Hepatocyte (in vitro differentiated cells): ENCODE measurements at regions not wholly inside any gene's neighbourhood (a gene's known extent, or its start where the extent isn't known, plus 50 kb on each side); places are given as distances from the start of the nearest gene placed in this dataset.
"Not testable (repeated sequence)": the region's sequence is repeated elsewhere in the genome, so short reads cannot be mapped to it uniquely, and the experiment has no call there.

ENCODE experiments used
- DNase-seq: peaks from one replicate; pipeline ENCODE4 v3.0.0-alpha.2; 2016; ENCODE audit warnings: low spot score
- H2AFZ ChIP-seq: fragments of 200-600 bp; sonication (generic); 2 replicates; pipeline ENCODE4 v1.6.0; 2016; ENCODE audit warnings: antibody characterized with exemption, mild to moderate bottlenecking
- H3K27ac ChIP-seq: fragments of 200-600 bp; sonication (generic); 2 replicates; pipeline ENCODE4 v1.5.1; 2016; ENCODE audit warnings: mild to moderate bottlenecking
- H3K27me3 ChIP-seq: fragments of 200-600 bp; sonication (generic); 2 replicates; pipeline ENCODE4 v1.6.1; 2016
- H3K36me3 ChIP-seq: fragments of 200-600 bp; sonication (generic); replicated peaks from 2 replicates; pipeline ENCODE4 v1.5.1; 2016; ENCODE audit warnings: low read depth; ENCODE audit not compliant: insufficient read depth
- H3K4me1 ChIP-seq: fragments of 200-600 bp; sonication (generic); 2 replicates; pipeline ENCODE4 v1.5.1; 2016; ENCODE audit warnings: mild to moderate bottlenecking, moderate library complexity; ENCODE audit not compliant: insufficient read depth
- H3K4me2 ChIP-seq: fragments of 200-600 bp; sonication (generic); 2 replicates; pipeline ENCODE4 v1.6.0; 2016
- H3K4me3 ChIP-seq: fragments of 200-600 bp; sonication (generic); 2 replicates; pipeline ENCODE4 v1.5.1; 2016; ENCODE audit warnings: mild to moderate bottlenecking
- H3K79me2 ChIP-seq: fragments of 200-600 bp; sonication (generic); 2 replicates; pipeline ENCODE4 v1.6.0; 2017; ENCODE audit warnings: mild to moderate bottlenecking
- H3K9me2 ChIP-seq: fragments of 200-600 bp; sonication (generic); replicated peaks from 2 replicates; pipeline ENCODE4 v1.6.0; 2017; ENCODE audit warnings: mild to moderate bottlenecking; ENCODE audit not compliant: insufficient read depth
- H3K9me3 ChIP-seq: fragments of 200-600 bp; sonication (generic); 2 replicates; pipeline ENCODE4 v1.5.1; 2016; ENCODE audit warnings: low read depth, mild to moderate bottlenecking
- H4K20me1 ChIP-seq: fragments of 200-600 bp; sonication (generic); 2 replicates; pipeline ENCODE4 v1.6.0; 2016; ENCODE audit warnings: mild to moderate bottlenecking; ENCODE audit not compliant: insufficient read depth, poor library complexity, severe bottlenecking
- EZH2 ChIP-seq: fragments of 200-600 bp; sonication (generic); IDR thresholded peaks from 2 replicates; pipeline ENCODE4 v1.6.1; 2016; ENCODE audit warnings: antibody characterized with exemption, mild to moderate bottlenecking, borderline replicate concordance
- EZH2phosphoT487 ChIP-seq: fragments of 200-600 bp; sonication (generic); IDR thresholded peaks from one replicate; pipeline ENCODE4 v1.6.1; 2018; ENCODE audit warnings: antibody characterized with exemption, mild to moderate bottlenecking, low read depth, moderate library complexity; ENCODE audit not compliant: unreplicated experiment, severe bottlenecking
- WGBS: methylation state at CpG from one replicate; pipeline ENCODE4 v1.1.6; 2016; ENCODE audit warnings: low lambda C conversion rate; ENCODE audit errors: missing lambda C conversion rate; 5-methylcytosine and 5-hydroxymethylcytosine counted together
- TF ChIP-seq, protein P1 (sequence below): fragments of 200-600 bp; sonication (generic); IDR thresholded peaks from 2 replicates; pipeline ENCODE4 v1.5.1; 2016; ENCODE audit warnings: antibody characterized with exemption, mild to moderate bottlenecking; ENCODE audit not compliant: poor library complexity

- 96% methylated on average over 4 of the region's 4 CpGs for WGBS
- Histone ChIP-seq H3K27me3 (no peaks in the 10 kb centered on the region), H3K36me3 (no peaks in the 10 kb centered on the region), H3K9me2 (no peaks in the 10 kb centered on the region), H3K4me3 (no peak overlapping the region), H3K4me1 (no peaks in the 10 kb centered on the region), H3K79me2 (no peaks in the 10 kb centered on the region), H2AFZ (no peak overlapping the region), H4K20me1 (no peaks in the 10 kb centered on the region), H3K27ac (no peak overlapping the region), H3K9me3 (no peaks in the 10 kb centered on the region), H3K4me2 (no peak overlapping the region)
- TF ChIP-seq EZH2phosphoT487 (no peak), EZH2 (no peak)
- TF ChIP-seq, protein P1, sequence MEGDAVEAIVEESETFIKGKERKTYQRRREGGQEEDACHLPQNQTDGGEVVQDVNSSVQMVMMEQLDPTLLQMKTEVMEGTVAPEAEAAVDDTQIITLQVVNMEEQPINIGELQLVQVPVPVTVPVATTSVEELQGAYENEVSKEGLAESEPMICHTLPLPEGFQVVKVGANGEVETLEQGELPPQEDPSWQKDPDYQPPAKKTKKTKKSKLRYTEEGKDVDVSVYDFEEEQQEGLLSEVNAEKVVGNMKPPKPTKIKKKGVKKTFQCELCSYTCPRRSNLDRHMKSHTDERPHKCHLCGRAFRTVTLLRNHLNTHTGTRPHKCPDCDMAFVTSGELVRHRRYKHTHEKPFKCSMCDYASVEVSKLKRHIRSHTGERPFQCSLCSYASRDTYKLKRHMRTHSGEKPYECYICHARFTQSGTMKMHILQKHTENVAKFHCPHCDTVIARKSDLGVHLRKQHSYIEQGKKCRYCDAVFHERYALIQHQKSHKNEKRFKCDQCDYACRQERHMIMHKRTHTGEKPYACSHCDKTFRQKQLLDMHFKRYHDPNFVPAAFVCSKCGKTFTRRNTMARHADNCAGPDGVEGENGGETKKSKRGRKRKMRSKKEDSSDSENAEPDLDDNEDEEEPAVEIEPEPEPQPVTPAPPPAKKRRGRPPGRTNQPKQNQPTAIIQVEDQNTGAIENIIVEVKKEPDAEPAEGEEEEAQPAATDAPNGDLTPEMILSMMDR: no peak
- DNase-seq: no peak
Observed at GRCh38 chr6:16018626-16019025, 110.3 kb upstream of the MYLIP start.

DNA sequence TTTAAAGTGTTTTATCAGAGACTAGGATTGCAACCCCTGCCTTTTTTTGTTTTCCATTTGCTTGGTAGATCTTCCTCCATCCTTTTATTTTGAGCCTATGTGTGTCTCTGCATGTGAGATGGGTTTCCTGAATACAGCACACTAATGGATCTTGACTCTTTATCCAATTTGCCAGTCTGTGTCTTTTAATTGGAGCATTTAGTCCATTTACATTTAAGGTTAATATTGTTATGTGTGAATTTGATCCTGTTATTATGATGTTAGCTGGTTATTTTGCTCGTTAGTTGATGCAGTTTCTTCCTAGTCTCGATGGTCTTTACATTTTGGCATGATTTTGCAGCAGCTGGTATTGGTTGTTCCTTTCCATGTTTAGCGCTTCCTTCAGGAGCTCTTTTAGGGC is 114.6 kb upstream of the MYLIP start:
- not testable (repeated sequence) for H3K79me2 ChIP-seq, H2AFZ ChIP-seq, H3K4me3 ChIP-seq, H3K4me2 ChIP-seq, H3K9me3 ChIP-seq, H3K9me2 ChIP-seq, DNase-seq, H3K27ac ChIP-seq, H3K27me3 ChIP-seq, H3K4me1 ChIP-seq, H4K20me1 ChIP-seq, H3K36me3 ChIP-seq
- WGBS: 92% methylated on average over 3 of the region's 3 CpGs

GRCh38 chr6:16007146-16007545 is 121.7 kb upstream of the MYLIP start:
- 85% methylated on average over 3 of the region's 3 CpGs for whole genome bisulfite sequencing
- Histone ChIP-seq H3K9me3 (no peaks in the 10 kb centered on the region), H3K79me2 (no peaks in the 10 kb centered on the region), H3K36me3 (no peaks in the 10 kb centered on the region), H4K20me1 (no peaks in the 10 kb centered on the region), H3K4me3 (no peak overlapping the region), H3K27ac (no peak overlapping the region), H3K27me3 (no peaks in the 10 kb centered on the region), H3K9me2 (no peaks in the 10 kb centered on the region), H3K4me1 (no peaks in the 10 kb centered on the region), H2AFZ (no peak overlapping the region), H3K4me2 (no peak overlapping the region)
- no peak for TF ChIP-seq EZH2phosphoT487
- TF ChIP-seq, protein P1: no peak
- no peak for TF ChIP-seq EZH2
- no peak for DNase-seq

GRCh38 chr6:16006681-16007080 is 122.2 kb upstream of the MYLIP start:
- H3K9me2 ChIP-seq: no peaks in the 10 kb centered on the region
- H3K79me2 ChIP-seq: no peaks in the 10 kb centered on the region
- no peak overlapping the region for H3K4me3 ChIP-seq
- TF ChIP-seq EZH2phosphoT487 (no peak), EZH2 (no peak)
- TF ChIP-seq, protein P1: no peak
- DNase-seq: no peak
- no peaks in the 10 kb centered on the region for H3K36me3 ChIP-seq
- H3K27ac ChIP-seq: no peak overlapping the region
- no peaks in the 10 kb centered on the region for H3K9me3 ChIP-seq
- H2AFZ ChIP-seq: no peak overlapping the region
- WGBS: 88% methylated on average over 3 of the region's 3 CpGs
- H3K27me3 ChIP-seq: no peaks in the 10 kb centered on the region
- no peak overlapping the region for H3K4me2 ChIP-seq
- no peaks in the 10 kb centered on the region for H3K4me1 ChIP-seq
- H4K20me1 ChIP-seq: no peaks in the 10 kb centered on the region
